SK-N-SH (cell line): ENCODE measurements at regions not wholly inside any gene's neighbourhood (a gene's known extent, or its start where the extent isn't known, plus 50 kb on each side); places are given as distances from the start of the nearest gene placed in this dataset.

ENCODE experiments used
- CTCF ChIA-PET: fragments of 300-600, 350-600 bp; formaldehyde crosslinking; extraction: SDS; loops from one replicate; lab custom pipeline; 2021; lab: Yijun Ruan, JAX
- POLR2A ChIA-PET: fragments of 350-600 bp; sonication (Branson Sonifier 250); formaldehyde crosslinking; extraction: SDS; loops from one replicate; lab custom pipeline; 2020; ENCODE audit warnings: antibody characterized with exemption, inconsistent platforms; lab: Yijun Ruan, JAX
- DNase-seq: peaks from one replicate; pipeline ENCODE4 v3.0.0; 2012
- H2AFZ ChIP-seq: fragments of 200-600 bp; sonication (generic); 2 replicates; pipeline ENCODE4 v1.8.1; 2016; ENCODE audit warnings: antibody characterized with exemption, mild to moderate bottlenecking, low read depth
- H3F3A ChIP-seq: fragments of 200-600 bp; sonication (generic); replicated peaks from 2 replicates; pipeline ENCODE3; 2016; ENCODE audit warnings: antibody characterized with exemption, mild to moderate bottlenecking; ENCODE audit not compliant: insufficient read depth
- H3K27ac ChIP-seq, 2 experiments: fragments of 200-500 bp in 1 of 2; fragments of 200-600 bp in 1 of 2; sonication (Bioruptor generic) in 1 of 2; sonication (generic), shearing (Covaris generic) in 1 of 2; 2 replicates each; pipeline versions ENCODE4 v1.5.1 to v1.6.1; 2014 to 2016; ENCODE audit warnings: low read depth in 2 of 2, inconsistent platforms in 1 of 2, low read length in 1 of 2, mild to moderate bottlenecking in 1 of 2, mixed read lengths in 1 of 2
- H3K27me3 ChIP-seq: fragments of 200-600 bp; sonication (generic), shearing (Covaris generic); 2 replicates; pipeline ENCODE4 v1.6.1; 2016; ENCODE audit warnings: mixed run types; ENCODE audit not compliant: insufficient read depth
- H3K36me3 ChIP-seq, 2 experiments: fragments of 200-500 bp in 1 of 2; fragments of 200-600 bp in 1 of 2; sonication (Bioruptor generic) in 1 of 2; sonication (generic) in 1 of 2; replicated peaks in 1 of 2; 2 replicates each; pipeline versions ENCODE3 to v1.5.1; 2014 to 2016; ENCODE audit warnings: low read length in 1 of 2, mild to moderate bottlenecking in 1 of 2; ENCODE audit not compliant: insufficient read depth in 2 of 2, control insufficient read depth in 1 of 2
- H3K4me1 ChIP-seq, 2 experiments: fragments of 200-500 bp in 1 of 2; fragments of 200-600 bp in 1 of 2; sonication (Bioruptor generic) in 1 of 2; sonication (generic), shearing (Covaris generic) in 1 of 2; 2 replicates each; pipeline versions ENCODE4 v1.5.1 to v1.6.1; 2014 to 2016; ENCODE audit warnings: low read depth in 1 of 2, low read length in 1 of 2, mixed run types in 1 of 2; ENCODE audit not compliant: insufficient read depth in 2 of 2, control insufficient read depth in 1 of 2
- H3K4me2 ChIP-seq: fragments of 200-600 bp; sonication (generic), shearing (Covaris generic); 2 replicates; pipeline ENCODE4 v1.6.1; 2017; ENCODE audit warnings: mixed run types
- H3K4me3 ChIP-seq, 2 experiments: fragments of 200-500 bp in 1 of 2; fragments of 200-600 bp in 1 of 2; sonication (Bioruptor generic) in 1 of 2; sonication (generic), shearing (Covaris generic) in 1 of 2; 2 replicates each; pipeline versions ENCODE4 v1.5.1 to v1.8.1; 2014 to 2016; ENCODE audit warnings: low read depth in 2 of 2, inconsistent platforms in 1 of 2, low read length in 1 of 2, mild to moderate bottlenecking in 1 of 2, mixed read lengths in 1 of 2, moderate library complexity in 1 of 2
- H3K79me2 ChIP-seq: fragments of 200-600 bp; sonication (generic); 2 replicates; pipeline ENCODE4 v1.8.1; 2017; ENCODE audit warnings: mild to moderate bottlenecking; ENCODE audit not compliant: insufficient read depth
- H3K9ac ChIP-seq: fragments of 200-600 bp; sonication (generic); 2 replicates; pipeline ENCODE4 v1.6.1; 2017; ENCODE audit warnings: mixed run types
- H3K9me2 ChIP-seq: fragments of 200-600 bp; sonication (generic); 2 replicates; pipeline ENCODE4 v1.6.1; 2017; ENCODE audit warnings: mixed run types
- H3K9me3 ChIP-seq: fragments of 200-600 bp; sonication (generic); 2 replicates; pipeline ENCODE4 v1.6.1; 2017; ENCODE audit warnings: mixed run types, mild to moderate bottlenecking, moderate library complexity
- H4K20me1 ChIP-seq: fragments of 200-600 bp; sonication (generic); 2 replicates; pipeline ENCODE4 v1.6.1; 2017; ENCODE audit warnings: mild to moderate bottlenecking, mixed run types; ENCODE audit not compliant: insufficient read depth
- CHD2 ChIP-seq: fragments of 150-350 bp; IDR thresholded peaks from 2 replicates; pipeline ENCODE4 v1.6.1; 2018; ENCODE audit warnings: low read length; ENCODE audit not compliant: partially characterized antibody
- EZH2phosphoT487 ChIP-seq: fragments of 200-600 bp; sonication (generic); IDR thresholded peaks from 2 replicates; pipeline ENCODE4 v1.6.1; 2017; ENCODE audit warnings: low read depth, mixed run types, mild to moderate bottlenecking, antibody characterized with exemption, moderate library complexity, borderline replicate concordance
- FOSL2 ChIP-seq: IDR thresholded peaks from 2 replicates; pipeline ENCODE4 v1.4.0; 2012; ENCODE audit warnings: low read depth, mild to moderate bottlenecking, moderate library complexity, borderline replicate concordance
- FOXM1 ChIP-seq: IDR thresholded peaks from 2 replicates; pipeline ENCODE4 v1.4.0; 2012; ENCODE audit warnings: low read depth, mild to moderate bottlenecking
- GABPA ChIP-seq: IDR thresholded peaks from 2 replicates; pipeline ENCODE4 v1.4.0; 2012; ENCODE audit warnings: low read depth, mild to moderate bottlenecking
- JUND ChIP-seq: IDR thresholded peaks from 2 replicates; pipeline ENCODE4 v1.4.0; 2012
- MEF2A ChIP-seq: IDR thresholded peaks from 2 replicates; pipeline ENCODE4 v1.4.0; 2012; ENCODE audit warnings: low read depth, borderline replicate concordance
- MXI1 ChIP-seq: IDR thresholded peaks from 2 replicates; pipeline ENCODE4 v1.6.1; 2012; ENCODE audit warnings: mild to moderate bottlenecking, low read depth, low read length, improper control_type of control experiment
- NRF1 ChIP-seq: IDR thresholded peaks from 2 replicates; pipeline ENCODE4 v1.6.1; 2012; ENCODE audit warnings: low read depth, mild to moderate bottlenecking, low read length
- RCOR1 ChIP-seq: fragments of 150-350 bp; IDR thresholded peaks from 2 replicates; pipeline ENCODE4 v1.6.1; 2017; ENCODE audit warnings: antibody characterized with exemption, low read length
- RXRA ChIP-seq: IDR thresholded peaks from 2 replicates; pipeline ENCODE4 v1.4.0; 2012; ENCODE audit warnings: low read depth, mild to moderate bottlenecking, borderline replicate concordance
- SIN3A ChIP-seq: IDR thresholded peaks from 2 replicates; pipeline ENCODE4 v1.6.1; 2012; ENCODE audit warnings: low read depth, mild to moderate bottlenecking, low read length, moderate library complexity, borderline replicate concordance
- TCF12 ChIP-seq: IDR thresholded peaks from 2 replicates; pipeline ENCODE4 v1.4.0; 2012
- TEAD4 ChIP-seq: IDR thresholded peaks from 2 replicates; pipeline ENCODE4 v1.4.0; 2012; ENCODE audit warnings: mild to moderate bottlenecking, borderline replicate concordance; ENCODE audit not compliant: insufficient read depth
- YY1 ChIP-seq: IDR thresholded peaks from 2 replicates; pipeline ENCODE4 v1.4.0; 2012; ENCODE audit warnings: low read depth, mild to moderate bottlenecking
- WGBS: methylation state at CpG from one replicate; pipeline ENCODE4 v1.1.6; 2017; ENCODE audit warnings: low lambda C conversion rate; 5-methylcytosine and 5-hydroxymethylcytosine counted together
- TF ChIP-seq, protein P1 (sequence below): fragments of 150-350 bp; IDR thresholded peaks from 2 replicates; pipeline ENCODE4 v1.6.1; 2016; ENCODE audit warnings: mild to moderate bottlenecking, low read depth, low read length
- TF ChIP-seq, protein P2 (sequence below): IDR thresholded peaks from 2 replicates; pipeline ENCODE4 v1.4.0; 2012; ENCODE audit warnings: low read depth, borderline replicate concordance
- TF ChIP-seq, protein P3 (sequence below): IDR thresholded peaks from 2 replicates; pipeline ENCODE4 v1.4.0; 2012; ENCODE audit warnings: low read depth, borderline replicate concordance

DNA sequence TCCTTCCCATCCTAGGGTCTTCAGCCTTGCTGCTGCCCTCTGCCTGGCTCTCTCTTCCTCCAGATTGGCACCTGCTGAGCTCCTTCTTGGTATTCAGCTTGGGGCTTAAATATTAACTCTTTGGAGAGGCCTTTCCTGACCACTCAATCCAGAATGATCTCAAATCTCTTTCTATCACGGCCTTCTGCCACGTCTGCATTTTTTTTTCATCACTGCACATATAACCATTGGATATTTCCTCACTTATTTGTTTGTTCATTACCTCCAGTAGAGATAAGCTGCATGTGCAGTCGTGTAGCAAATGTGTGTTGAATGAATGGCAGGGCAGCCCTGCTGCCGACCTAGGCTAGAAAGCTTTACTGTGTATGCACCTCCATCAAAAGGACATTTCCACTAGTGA, 51.6 kb upstream of the MPP7 start:
- Histone ChIP-seq H3K79me2 (no peaks in the 10 kb centered on the region), H3K4me1 (no peaks in the 10 kb centered on the region), H2AFZ (no peak overlapping the region), H3K36me3 (no peaks in the 10 kb centered on the region), H3K27me3 (no peaks in the 10 kb centered on the region; the same call in 1 of the 2 replicates), H3K4me3 (no peak overlapping the region), H3K9me2 (no peaks in the 10 kb centered on the region), H3K9ac (no peak overlapping the region), H4K20me1 (no peaks in the 10 kb centered on the region), H3K4me2 (no peak overlapping the region), H3K9me3 (no peaks in the 10 kb centered on the region), H3K27ac (no peak overlapping the region), H3F3A (no peaks in the 10 kb centered on the region)
- TF ChIP-seq MEF2A (no peak), NRF1 (no peak), TEAD4 (no peak), JUND (no peak), RXRA (no peak), EZH2phosphoT487 (no peak)
- TF ChIP-seq, protein P1, sequence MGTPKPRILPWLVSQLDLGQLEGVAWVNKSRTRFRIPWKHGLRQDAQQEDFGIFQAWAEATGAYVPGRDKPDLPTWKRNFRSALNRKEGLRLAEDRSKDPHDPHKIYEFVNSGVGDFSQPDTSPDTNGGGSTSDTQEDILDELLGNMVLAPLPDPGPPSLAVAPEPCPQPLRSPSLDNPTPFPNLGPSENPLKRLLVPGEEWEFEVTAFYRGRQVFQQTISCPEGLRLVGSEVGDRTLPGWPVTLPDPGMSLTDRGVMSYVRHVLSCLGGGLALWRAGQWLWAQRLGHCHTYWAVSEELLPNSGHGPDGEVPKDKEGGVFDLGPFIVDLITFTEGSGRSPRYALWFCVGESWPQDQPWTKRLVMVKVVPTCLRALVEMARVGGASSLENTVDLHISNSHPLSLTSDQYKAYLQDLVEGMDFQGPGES, result no peak
- CTCF ChIA-PET, result no interaction called here
- POLR2A ChIA-PET, result no interaction called here
- 2% methylated on average over 4 of the region's 4 CpGs for WGBS
- no peak for DNase-seq

DNA sequence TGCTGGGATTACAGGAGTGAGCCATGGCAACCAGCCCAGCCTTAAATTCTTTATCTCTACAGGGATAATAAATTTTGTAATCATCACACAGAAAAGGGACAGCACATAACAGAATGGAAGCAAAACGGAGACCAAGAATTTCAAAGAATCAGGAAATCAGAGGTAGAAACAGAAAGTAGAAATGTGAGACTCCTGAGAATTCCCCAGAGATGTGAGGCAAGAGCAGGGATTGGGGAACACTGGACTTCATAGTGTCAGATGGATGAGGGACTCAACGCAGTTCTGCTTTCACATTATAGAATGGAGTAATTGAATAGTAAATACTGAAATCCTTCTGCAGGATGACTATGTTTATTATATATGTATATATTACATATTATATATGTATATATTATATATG, 52.5 kb upstream of the MPP7 start:
- H3K4me1 ChIP-seq, result no peaks in the 10 kb centered on the region
- H2AFZ ChIP-seq, result no peak overlapping the region
- H3K9ac ChIP-seq, result no peak overlapping the region
- no peak overlapping the region for H3K4me2 ChIP-seq
- H3K79me2 ChIP-seq, result no peaks in the 10 kb centered on the region
- TF ChIP-seq FOSL2, result no peak
- TF ChIP-seq, protein P2, sequence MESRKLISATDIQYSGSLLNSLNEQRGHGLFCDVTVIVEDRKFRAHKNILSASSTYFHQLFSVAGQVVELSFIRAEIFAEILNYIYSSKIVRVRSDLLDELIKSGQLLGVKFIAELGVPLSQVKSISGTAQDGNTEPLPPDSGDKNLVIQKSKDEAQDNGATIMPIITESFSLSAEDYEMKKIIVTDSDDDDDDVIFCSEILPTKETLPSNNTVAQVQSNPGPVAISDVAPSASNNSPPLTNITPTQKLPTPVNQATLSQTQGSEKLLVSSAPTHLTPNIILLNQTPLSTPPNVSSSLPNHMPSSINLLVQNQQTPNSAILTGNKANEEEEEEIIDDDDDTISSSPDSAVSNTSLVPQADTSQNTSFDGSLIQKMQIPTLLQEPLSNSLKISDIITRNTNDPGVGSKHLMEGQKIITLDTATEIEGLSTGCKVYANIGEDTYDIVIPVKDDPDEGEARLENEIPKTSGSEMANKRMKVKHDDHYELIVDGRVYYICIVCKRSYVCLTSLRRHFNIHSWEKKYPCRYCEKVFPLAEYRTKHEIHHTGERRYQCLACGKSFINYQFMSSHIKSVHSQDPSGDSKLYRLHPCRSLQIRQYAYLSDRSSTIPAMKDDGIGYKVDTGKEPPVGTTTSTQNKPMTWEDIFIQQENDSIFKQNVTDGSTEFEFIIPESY, result no peak
- no peak for TF ChIP-seq FOXM1
- no peak for TF ChIP-seq GABPA
- TF ChIP-seq MXI1, result no peak
- TF ChIP-seq, protein P3, sequence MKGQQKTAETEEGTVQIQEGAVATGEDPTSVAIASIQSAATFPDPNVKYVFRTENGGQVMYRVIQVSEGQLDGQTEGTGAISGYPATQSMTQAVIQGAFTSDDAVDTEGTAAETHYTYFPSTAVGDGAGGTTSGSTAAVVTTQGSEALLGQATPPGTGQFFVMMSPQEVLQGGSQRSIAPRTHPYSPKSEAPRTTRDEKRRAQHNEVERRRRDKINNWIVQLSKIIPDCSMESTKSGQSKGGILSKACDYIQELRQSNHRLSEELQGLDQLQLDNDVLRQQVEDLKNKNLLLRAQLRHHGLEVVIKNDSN, result no peak
- TF ChIP-seq EZH2phosphoT487, result no peak
- no peak for TF ChIP-seq RCOR1
- TF ChIP-seq MEF2A, result no peak
- TF ChIP-seq CHD2, result no peak
- TF ChIP-seq SIN3A, result no peak
- TF ChIP-seq YY1, result no peak
- TF ChIP-seq TCF12, result no peak
- no peaks in the 10 kb centered on the region for H4K20me1 ChIP-seq
- 7% methylated on average over 2 of the region's 2 CpGs for WGBS
- H3K9me2 ChIP-seq, result no peaks in the 10 kb centered on the region
- no peak overlapping the region for H3K4me3 ChIP-seq
- H3K9me3 ChIP-seq, result no peaks in the 10 kb centered on the region
- no peaks in the 10 kb centered on the region; the same call in 1 of the 2 replicates for H3K27me3 ChIP-seq
- CTCF ChIA-PET, result no interaction called here
- no peaks in the 10 kb centered on the region for H3K36me3 ChIP-seq
- no peak overlapping the region for H3K27ac ChIP-seq
- no peak for DNase-seq
- POLR2A ChIA-PET, result no interaction called here
- no peaks in the 10 kb centered on the region for H3F3A ChIP-seq
